ENCODE measurements at regions not wholly inside any gene's neighbourhood (a gene's known extent, or its start where the extent isn't known, plus 50 kb on each side); places are given as distances from the start of the nearest gene placed in this dataset.

DNA sequence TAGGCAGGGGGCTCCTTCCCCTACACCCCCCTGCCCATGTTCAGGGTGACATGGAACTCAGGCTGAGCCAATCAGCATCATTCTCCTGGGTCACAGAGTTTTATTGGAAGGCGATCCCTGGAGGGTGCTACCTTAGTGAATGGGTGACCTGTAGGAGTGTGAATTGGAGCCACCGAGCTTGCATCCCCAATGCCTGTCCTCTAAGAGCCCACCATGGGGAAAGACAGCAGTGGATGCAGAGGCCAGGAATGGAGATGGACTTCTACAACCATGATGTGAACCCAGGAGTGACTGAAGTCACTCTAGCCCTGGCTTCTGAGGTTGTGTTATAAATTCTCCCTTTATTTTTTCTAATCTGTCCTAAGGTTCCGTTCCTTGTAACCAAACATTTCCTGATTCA, 89.4 kb downstream of the CCDC71L start:
- TF ChIP-seq, protein P1, sequence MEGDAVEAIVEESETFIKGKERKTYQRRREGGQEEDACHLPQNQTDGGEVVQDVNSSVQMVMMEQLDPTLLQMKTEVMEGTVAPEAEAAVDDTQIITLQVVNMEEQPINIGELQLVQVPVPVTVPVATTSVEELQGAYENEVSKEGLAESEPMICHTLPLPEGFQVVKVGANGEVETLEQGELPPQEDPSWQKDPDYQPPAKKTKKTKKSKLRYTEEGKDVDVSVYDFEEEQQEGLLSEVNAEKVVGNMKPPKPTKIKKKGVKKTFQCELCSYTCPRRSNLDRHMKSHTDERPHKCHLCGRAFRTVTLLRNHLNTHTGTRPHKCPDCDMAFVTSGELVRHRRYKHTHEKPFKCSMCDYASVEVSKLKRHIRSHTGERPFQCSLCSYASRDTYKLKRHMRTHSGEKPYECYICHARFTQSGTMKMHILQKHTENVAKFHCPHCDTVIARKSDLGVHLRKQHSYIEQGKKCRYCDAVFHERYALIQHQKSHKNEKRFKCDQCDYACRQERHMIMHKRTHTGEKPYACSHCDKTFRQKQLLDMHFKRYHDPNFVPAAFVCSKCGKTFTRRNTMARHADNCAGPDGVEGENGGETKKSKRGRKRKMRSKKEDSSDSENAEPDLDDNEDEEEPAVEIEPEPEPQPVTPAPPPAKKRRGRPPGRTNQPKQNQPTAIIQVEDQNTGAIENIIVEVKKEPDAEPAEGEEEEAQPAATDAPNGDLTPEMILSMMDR (IDR thresholded peaks at IDR 0.05), result no peak
- TF ChIP-seq EP300 (IDR thresholded peaks at IDR 0.05; ENCODE audit: low read depth), result no peak
- TF ChIP-seq POLR2A (IDR thresholded peaks at IDR 0.05), result no peak
- no peak for TF ChIP-seq POLR2AphosphoS5 (IDR thresholded peaks at IDR 0.05)
